ENCODE measurements at regions not wholly inside any gene's neighbourhood (a gene's known extent, or its start where the extent isn't known, plus 50 kb on each side); places are given as distances from the start of the nearest gene placed in this dataset.

- Histone ChIP-seq H3K9me3 (ENCODE audit: control insufficient read depth in 4 of 4, insufficient read depth in 3 of 4, low read length in 3 of 4) (no peaks in the 10 kb centered on the region), H3K9ac (ENCODE audit: insufficient read depth in 1 of 2, low read length in 2 of 2) (no peak overlapping the region), H3K4me3 (no peak overlapping the region), H3K4me1 (ENCODE audit: control insufficient read depth in 5 of 5, insufficient read depth in 5 of 5, low read length in 5 of 5) (peaks cover 0 to 5% (median 2%) of the 10 kb centered on the region in 5 donors), H3K36me3 (ENCODE audit: control insufficient read depth in 4 of 4, insufficient read depth in 4 of 4, low read length in 4 of 4) (no peaks in the 10 kb centered on the region), H3K27ac (ENCODE audit: low read depth in 1 of 2, low read length in 1 of 2) (no peak overlapping the region), H3K27me3 (ENCODE audit: control insufficient read depth in 3 of 3, insufficient read depth in 3 of 3, low read length in 2 of 3) (no peaks in the 10 kb centered on the region)
- WGBS, 2 donors, result 52 to 55% methylated on average over 14 of the region's 14 CpGs
- TF ChIP-seq CTCF (IDR thresholded peaks at IDR 0.05; ENCODE audit: control extremely low read depth, extremely low read depth), result no peak
- DNase-seq, result peak; percentile 36 to 50 (median 50)
- no peak for ATAC-seq (ENCODE audit: insufficient read depth, low FRiP score)
Observed at GRCh38 chr11:70872955-70873735, 379.2 kb downstream of the SHANK2 start.

DNA sequence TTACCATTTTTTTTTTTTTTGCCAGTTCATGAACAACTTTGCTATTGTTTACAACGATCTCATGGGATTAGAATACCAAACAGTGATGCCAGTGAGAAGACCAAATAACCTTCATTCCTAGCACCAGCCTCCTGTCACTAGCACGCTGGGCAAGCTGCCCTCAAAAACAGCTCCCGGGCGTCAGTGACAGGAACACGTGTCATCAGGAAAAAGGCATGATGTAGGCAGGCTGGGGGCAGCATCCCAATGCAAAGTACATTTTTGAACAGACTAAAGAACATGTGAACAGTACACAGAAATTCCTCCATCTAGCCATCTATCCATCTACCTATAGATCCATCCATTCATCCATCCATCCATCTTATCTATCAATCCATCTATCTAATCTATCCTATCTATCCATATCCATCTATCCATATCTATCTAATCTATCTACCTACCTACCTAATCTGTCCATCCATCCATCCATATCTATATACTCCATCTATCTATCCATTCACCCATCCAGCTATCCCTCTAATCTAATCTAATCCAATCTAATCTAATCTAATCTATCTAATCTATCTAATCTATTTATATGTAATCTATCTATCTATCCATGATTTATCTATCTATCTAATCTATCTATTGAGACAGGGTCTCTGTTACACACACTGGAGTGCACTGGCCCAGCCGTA is 378.5 kb downstream of the SHANK2 start:
- peaks cover 0 to 5% (median 2%) of the 10 kb centered on the region in 5 donors for H3K4me1 ChIP-seq (ENCODE audit: control insufficient read depth in 5 of 5, insufficient read depth in 5 of 5, low read length in 5 of 5)
- H3K27me3 ChIP-seq (ENCODE audit: control insufficient read depth in 3 of 3, insufficient read depth in 3 of 3, low read length in 2 of 3), result no peaks in the 10 kb centered on the region
- no peaks in the 10 kb centered on the region for H3K36me3 ChIP-seq (ENCODE audit: control insufficient read depth in 4 of 4, insufficient read depth in 4 of 4, low read length in 4 of 4)
- no peak overlapping the region for H3K27ac ChIP-seq (ENCODE audit: low read depth in 1 of 2, low read length in 1 of 2)
- H3K9ac ChIP-seq (ENCODE audit: insufficient read depth in 1 of 2, low read length in 2 of 2), result no peak overlapping the region
- DNase-seq (peak; percentile 17 to 40 (median 40)), ATAC-seq (ENCODE audit: insufficient read depth, low FRiP score) (no peak)
- H3K9me3 ChIP-seq (ENCODE audit: control insufficient read depth in 4 of 4, insufficient read depth in 3 of 4, low read length in 3 of 4), result no peaks in the 10 kb centered on the region
- H3K4me3 ChIP-seq, result no peak overlapping the region
- no peak for TF ChIP-seq CTCF (IDR thresholded peaks at IDR 0.05; ENCODE audit: control extremely low read depth, extremely low read depth)
- WGBS, 2 donors, result 73 to 77% methylated on average over 6 of the region's 6 CpGs

DNA sequence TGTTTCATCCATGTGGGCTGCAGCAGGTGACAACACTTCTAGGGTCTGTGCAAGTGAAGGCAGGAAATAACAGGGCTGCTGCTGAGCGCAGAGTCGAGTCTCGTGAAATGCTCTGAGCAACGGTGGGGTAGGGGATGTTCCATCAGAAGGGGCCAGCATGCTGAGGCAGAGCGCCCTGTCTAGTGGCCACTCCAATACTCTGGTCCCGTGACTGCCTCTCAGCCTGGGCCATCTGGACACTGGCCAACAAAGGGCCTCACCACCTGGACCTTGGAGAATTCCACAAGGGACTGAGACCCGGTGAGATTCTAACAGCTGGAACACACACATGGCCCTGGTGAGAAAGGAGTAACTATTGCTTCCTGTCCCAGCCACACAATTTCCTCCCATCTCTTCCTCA is 375.7 kb downstream of the SHANK2 start:
- ATAC-seq (ENCODE audit: insufficient read depth, low FRiP score), result no peak
- Histone ChIP-seq H3K9ac (ENCODE audit: insufficient read depth in 1 of 2, low read length in 2 of 2) (no peak overlapping the region), H3K4me1 (ENCODE audit: control insufficient read depth in 5 of 5, insufficient read depth in 5 of 5, low read length in 5 of 5) (peaks cover 0 to 5% (median 2%) of the 10 kb centered on the region in 5 donors), H3K4me3 (no peak overlapping the region), H3K36me3 (ENCODE audit: control insufficient read depth in 4 of 4, insufficient read depth in 4 of 4, low read length in 4 of 4) (no peaks in the 10 kb centered on the region), H3K9me3 (ENCODE audit: control insufficient read depth in 4 of 4, insufficient read depth in 3 of 4, low read length in 3 of 4) (no peaks in the 10 kb centered on the region), H3K27me3 (ENCODE audit: control insufficient read depth in 3 of 3, insufficient read depth in 3 of 3, low read length in 2 of 3) (no peaks in the 10 kb centered on the region), H3K27ac (ENCODE audit: low read depth in 1 of 2, low read length in 1 of 2) (no peak overlapping the region)
- TF ChIP-seq CTCF (IDR thresholded peaks at IDR 0.05; ENCODE audit: control extremely low read depth, extremely low read depth), result no peak
- no peak for DNase-seq
- WGBS, 2 donors, result 31 to 34% methylated on average over 7 of the region's 7 CpGs

Data from lung (tissue), 11 donors.